NCI-H2227 (cell line): ENCODE measurements at regions not wholly inside any gene's neighbourhood (a gene's known extent, or its start where the extent isn't known, plus 50 kb on each side); places are given as distances from the start of the nearest gene placed in this dataset.

Experiments used
- DNase-seq: peaks from one replicate; lab custom pipeline; 2025; ENCODE audit not compliant: unreplicated experiment; lab: John Stamatoyannopoulos, UW

DNA sequence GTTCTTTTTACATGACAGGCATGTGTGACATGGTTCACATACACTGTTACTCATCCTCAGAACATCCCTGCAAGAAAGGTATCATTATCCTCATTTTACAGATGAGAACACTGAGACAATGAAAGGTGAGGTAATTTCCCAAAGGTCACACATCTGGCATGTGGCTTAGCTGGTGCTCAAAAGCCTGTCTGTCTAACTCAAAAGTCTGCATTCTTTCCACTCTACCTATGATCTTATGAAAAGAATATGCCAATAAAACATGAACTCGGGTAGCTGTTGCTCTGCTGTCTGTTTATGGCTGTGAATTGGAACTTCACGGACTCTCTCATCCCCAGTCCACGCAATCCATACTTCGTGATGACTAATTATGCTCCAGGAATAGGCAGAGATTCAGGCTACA, 79.0 kb upstream of the ODAD2 start:
- peak; percentile 47 for DNase-seq

DNA sequence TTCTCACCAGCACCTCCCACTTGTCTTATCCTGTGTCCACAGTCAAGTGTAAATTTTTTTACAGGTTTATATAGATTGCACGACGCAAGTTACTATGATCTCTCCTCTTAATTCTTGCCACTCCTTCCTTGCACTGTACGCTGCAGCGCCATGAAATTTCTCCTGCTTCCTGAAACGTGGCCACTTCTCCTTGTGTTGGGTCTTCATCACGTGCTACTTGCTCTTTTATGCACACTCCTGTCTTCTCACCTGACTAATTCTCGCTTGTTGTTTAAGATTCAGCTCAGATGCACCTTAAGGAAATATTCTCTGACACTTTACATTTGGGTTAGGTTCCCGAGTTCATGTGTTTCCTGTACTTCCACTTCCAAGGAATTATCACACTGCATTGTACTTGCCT, 76.5 kb upstream of the ODAD2 start:
- no peak for DNase-seq

DNA sequence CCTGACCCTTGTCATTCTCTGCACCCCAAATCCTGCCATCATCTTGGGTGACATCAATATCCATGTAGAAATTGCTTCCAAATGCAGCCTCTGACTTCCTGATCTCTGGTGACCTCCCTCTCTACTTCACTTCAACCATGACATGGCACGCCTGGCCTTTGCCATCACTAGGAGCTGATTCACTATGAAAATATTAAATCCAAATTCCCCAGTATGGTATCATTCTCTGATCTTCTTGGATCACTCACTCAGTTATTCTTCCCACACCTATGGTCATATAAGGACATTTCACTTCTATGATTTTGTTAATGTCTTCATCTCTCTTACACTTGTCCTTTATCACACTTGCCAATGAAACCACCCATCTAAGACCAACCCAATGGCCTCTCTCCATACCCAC, 73.7 kb upstream of the ODAD2 start:
- no peak for DNase-seq

DNA sequence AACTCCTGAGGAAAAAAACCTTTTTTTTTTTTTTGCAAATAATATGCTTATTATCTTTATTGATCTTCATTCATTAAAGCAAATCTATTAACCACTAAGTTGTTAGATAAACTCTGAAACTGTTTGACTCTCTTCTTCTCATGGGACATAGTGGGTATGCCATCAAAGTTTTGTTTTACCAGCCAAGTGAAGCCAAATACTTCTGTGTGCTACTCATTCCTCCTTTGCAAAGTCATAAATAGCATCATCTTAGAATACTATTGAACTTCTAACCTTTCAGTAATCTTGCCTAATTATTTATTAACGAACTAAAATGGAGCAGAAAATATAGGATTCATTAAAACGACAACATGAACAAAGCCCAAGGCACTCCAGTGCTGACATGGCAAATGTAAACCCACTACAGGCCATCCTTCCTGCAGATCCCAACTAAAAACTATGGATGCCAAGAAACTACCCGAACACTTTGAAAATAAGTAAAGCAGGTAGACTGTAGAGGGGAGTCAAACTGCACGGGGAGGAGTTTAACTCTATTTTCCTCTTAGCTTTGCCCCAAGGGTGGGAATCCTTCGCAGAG, 61.2 kb upstream of the ODAD2 start:
- DNase-seq: no peak

DNA sequence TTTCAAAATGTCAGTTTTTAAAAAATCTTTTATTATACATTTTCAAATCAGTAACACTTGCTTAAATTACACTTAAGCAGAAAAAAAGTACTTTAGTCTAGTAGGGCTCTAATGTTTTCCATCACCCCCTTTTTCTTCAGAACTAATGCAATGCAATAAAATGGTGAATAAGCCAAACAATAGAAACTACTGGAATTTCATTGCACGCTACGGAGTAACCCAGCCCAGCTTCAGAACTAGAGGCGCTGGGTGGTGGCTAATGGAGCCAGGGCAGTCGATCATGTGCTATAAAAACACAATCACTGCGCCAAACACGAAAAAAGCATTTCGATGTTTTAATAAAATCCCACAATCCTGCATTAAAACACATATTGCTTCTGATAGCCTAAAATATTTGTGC, 59.9 kb upstream of the ODAD2 start:
- no peak for DNase-seq

DNA sequence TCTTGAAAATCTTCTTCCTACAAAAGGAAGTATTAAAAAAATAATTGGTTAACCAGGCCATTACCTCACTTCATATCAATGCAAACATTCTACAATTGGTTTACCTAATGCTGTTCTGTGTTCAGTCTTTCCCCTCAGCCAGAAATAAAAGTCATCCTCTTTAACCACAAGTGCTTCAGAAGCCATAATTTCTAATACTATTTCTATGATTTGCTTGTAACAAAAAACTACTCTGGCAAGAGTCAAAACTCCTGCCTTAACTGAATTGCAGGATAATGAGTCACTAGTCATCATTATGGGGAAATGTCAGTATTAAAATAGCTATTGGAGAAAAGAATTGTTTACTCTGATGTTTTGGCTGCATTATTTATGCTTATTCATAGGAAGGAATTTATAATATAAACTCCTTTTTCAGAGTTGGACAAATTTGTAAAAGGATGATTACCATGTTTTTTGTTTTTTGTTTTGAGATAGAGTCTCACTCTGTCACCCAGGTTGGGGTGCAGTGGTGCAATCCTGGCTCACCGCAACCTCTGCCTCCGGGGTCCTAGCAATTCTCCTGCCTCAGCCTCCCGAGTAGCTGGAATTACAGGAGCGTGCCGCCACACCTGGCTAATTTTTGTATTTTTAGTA, 55.5 kb upstream of the ODAD2 start:
- DNase-seq: no peak

DNA sequence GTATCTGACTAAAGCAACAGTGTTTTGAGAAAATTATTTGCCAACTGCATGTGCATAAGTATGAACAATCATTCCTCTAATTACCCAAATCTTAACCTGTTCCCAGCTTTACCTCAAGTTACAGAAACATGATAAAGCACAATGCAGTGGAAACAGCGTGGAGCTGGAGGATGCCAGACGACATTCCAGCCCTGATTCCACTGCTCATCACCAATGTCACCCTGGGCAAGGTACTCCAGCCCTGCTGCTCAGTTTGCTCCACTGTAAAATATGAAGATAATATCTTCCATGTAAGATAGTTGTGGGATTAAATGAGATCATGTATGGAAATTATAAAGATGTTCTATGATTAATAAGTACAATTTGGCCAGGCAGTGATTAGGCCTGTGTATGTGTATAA, 50.4 kb upstream of the ODAD2 start:
- DNase-seq: no peak
